ENCODE measurements at regions not wholly inside any gene's neighbourhood (a gene's known extent, or its start where the extent isn't known, plus 50 kb on each side); places are given as distances from the start of the nearest gene placed in this dataset.

DNA sequence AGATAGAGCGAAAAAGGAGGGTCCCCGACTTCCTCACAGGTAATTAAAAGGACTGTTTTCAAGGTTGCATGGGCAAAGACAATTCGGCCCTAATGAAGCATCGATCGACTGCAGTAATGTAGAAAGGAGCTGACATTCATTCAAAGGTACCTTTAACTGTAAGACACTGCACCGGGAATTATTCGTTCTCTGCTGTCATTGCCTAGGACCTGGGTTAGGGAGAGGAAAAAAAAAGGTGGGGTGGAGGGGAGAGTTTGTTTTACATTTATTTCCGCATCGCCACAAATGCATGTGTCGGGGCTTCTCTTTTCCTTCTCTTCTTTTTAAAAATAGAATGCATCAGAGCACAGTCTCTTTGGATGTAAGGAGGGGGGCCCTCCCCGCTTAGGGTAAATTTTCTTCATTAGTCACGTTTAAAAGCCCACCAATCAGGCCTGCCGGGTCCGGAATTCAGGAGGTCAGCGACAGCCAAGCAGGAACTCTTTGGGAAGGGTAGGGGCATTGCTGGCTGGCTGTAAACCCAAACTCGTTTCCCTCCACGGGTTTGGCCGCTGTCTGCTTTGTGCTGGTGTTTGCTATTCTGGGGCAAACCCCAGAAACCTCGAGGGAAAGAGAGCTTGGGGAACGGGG, 496.2 kb upstream of the ZFHX3 start:
- TF ChIP-seq, protein P1, sequence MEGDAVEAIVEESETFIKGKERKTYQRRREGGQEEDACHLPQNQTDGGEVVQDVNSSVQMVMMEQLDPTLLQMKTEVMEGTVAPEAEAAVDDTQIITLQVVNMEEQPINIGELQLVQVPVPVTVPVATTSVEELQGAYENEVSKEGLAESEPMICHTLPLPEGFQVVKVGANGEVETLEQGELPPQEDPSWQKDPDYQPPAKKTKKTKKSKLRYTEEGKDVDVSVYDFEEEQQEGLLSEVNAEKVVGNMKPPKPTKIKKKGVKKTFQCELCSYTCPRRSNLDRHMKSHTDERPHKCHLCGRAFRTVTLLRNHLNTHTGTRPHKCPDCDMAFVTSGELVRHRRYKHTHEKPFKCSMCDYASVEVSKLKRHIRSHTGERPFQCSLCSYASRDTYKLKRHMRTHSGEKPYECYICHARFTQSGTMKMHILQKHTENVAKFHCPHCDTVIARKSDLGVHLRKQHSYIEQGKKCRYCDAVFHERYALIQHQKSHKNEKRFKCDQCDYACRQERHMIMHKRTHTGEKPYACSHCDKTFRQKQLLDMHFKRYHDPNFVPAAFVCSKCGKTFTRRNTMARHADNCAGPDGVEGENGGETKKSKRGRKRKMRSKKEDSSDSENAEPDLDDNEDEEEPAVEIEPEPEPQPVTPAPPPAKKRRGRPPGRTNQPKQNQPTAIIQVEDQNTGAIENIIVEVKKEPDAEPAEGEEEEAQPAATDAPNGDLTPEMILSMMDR (IDR thresholded peaks at IDR 0.05): no peak
- no peak for TF ChIP-seq POLR2A (IDR thresholded peaks at IDR 0.05)

All from right lobe of liver (tissue), 4 donors.